Skeletal muscle satellite cell (primary cell): ENCODE measurements at regions not wholly inside any gene's neighbourhood (a gene's known extent, or its start where the extent isn't known, plus 50 kb on each side); places are given as distances from the start of the nearest gene placed in this dataset.

Source experiments
- H3K27me3 ChIP-seq: 2 replicates; pipeline ENCODE4 v1.7.0; 2013; ENCODE audit warnings: low read length; ENCODE audit not compliant: control insufficient read depth, insufficient read depth
- H3K36me3 ChIP-seq: 2 replicates; pipeline ENCODE4 v1.7.0; 2013; ENCODE audit warnings: mild to moderate bottlenecking, control low read depth, low read length; ENCODE audit not compliant: insufficient read depth
- H3K4me1 ChIP-seq: 2 replicates; pipeline ENCODE4 v1.7.0; 2013; ENCODE audit warnings: low read length; ENCODE audit not compliant: control insufficient read depth, insufficient read depth
- H3K4me2 ChIP-seq: 2 replicates; pipeline ENCODE4 v1.7.0; 2013; ENCODE audit warnings: mild to moderate bottlenecking, low read length
- H3K4me3 ChIP-seq: 2 replicates; pipeline ENCODE4 v1.7.0; 2013; ENCODE audit warnings: low read length
- H3K9ac ChIP-seq: 2 replicates; pipeline ENCODE4 v1.7.0; 2013; ENCODE audit warnings: mild to moderate bottlenecking, low read depth, low read length, moderate library complexity
- H3K9me3 ChIP-seq: replicated peaks from 2 replicates; pipeline ENCODE4 v1.7.0; 2013; ENCODE audit warnings: mild to moderate bottlenecking, control low read depth, low read length

- Histone ChIP-seq H3K9ac (no peak overlapping the region), H3K27me3 (no peaks in the 10 kb centered on the region), H3K4me2 (no peak overlapping the region), H3K4me1 (no peaks in the 10 kb centered on the region), H3K9me3 (peaks cover 5% of the 10 kb centered on the region), H3K36me3 (no peaks in the 10 kb centered on the region), H3K4me3 (no peak overlapping the region)
These were observed 555.4 kb upstream of the PITX2 start for GRCh38 chr4:111178231-111178630.

- H3K4me3 ChIP-seq = no peak overlapping the region
These were observed 564.2 kb upstream of the PITX2 start for GRCh38 chr4:111187108-111187507.

DNA sequence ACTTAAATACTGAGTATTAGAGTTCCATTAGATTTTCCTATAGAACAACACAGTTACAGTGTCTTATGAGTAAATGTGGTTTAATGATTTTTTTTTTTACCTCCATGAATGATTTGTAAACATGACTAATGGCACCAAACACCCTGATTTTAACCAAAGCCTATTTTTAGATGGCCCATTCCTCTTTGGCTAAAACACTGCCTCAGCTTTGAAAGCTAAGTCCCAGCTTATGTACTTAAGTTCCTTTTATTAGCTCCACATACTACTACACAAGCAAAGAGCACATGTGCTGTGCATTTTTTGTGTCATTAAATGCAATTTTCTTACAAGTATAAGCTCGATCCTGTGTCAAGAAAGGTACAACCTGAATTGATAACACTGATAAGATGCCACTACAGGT lies 575.6 kb upstream of the PITX2 start:
- no peaks in the 10 kb centered on the region for H3K27me3 ChIP-seq
- peaks cover 5% of the 10 kb centered on the region for H3K4me1 ChIP-seq
- H3K36me3 ChIP-seq = no peaks in the 10 kb centered on the region
- no peak overlapping the region for H3K9ac ChIP-seq
- no peak overlapping the region for H3K4me3 ChIP-seq
- no peaks in the 10 kb centered on the region for H3K9me3 ChIP-seq
- no peak overlapping the region for H3K4me2 ChIP-seq

More at GRCh38 chr4:111187108-111187507, 564.2 kb upstream of the PITX2 start:
- Histone ChIP-seq H3K4me1 (no peaks in the 10 kb centered on the region), H3K9me3 (peaks cover 5% of the 10 kb centered on the region), H3K27me3 (no peaks in the 10 kb centered on the region), H3K9ac (no peak overlapping the region), H3K4me2 (no peak overlapping the region), H3K36me3 (no peaks in the 10 kb centered on the region)

DNA sequence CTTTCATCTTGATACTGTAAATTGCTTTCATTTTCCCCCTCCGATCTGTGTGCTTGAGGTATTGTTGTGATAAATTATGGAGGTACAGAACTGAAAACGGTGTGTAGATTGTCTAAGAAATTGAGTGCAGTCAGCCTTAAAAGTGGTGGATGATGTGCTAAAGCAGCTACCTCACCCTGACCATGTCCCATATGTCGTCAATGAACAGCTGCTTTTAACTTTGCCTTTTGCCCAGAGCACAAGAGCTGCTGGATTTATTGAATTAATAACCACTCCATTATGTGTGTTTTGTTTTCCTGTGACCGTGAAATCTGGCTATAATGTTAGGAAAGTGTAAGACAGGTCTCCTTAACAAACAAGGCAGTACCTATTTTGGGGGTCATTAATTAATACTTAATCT lies 581.9 kb upstream of the PITX2 start:
- Histone ChIP-seq H3K4me2 (peak overlapping the region; percentile 66), H3K9me3 (no peaks in the 10 kb centered on the region), H3K4me1 (peaks cover 8% of the 10 kb centered on the region), H3K36me3 (no peaks in the 10 kb centered on the region), H3K9ac (no peak overlapping the region), H3K4me3 (peak overlapping the region; percentile 36), H3K27me3 (no peaks in the 10 kb centered on the region)

- Histone ChIP-seq H3K9me3 (no peaks in the 10 kb centered on the region), H3K4me3 (no peak overlapping the region), H3K9ac (no peak overlapping the region), H3K36me3 (no peaks in the 10 kb centered on the region), H3K4me2 (no peak overlapping the region), H3K4me1 (peaks cover 8% of the 10 kb centered on the region), H3K27me3 (no peaks in the 10 kb centered on the region)
These were observed 586.1 kb upstream of the PITX2 start for GRCh38 chr4:111208970-111209369.

- Histone ChIP-seq H3K4me3 (no peak overlapping the region), H3K9me3 (no peaks in the 10 kb centered on the region), H3K9ac (no peak overlapping the region), H3K36me3 (no peaks in the 10 kb centered on the region), H3K4me1 (peaks cover 11% of the 10 kb centered on the region), H3K27me3 (no peaks in the 10 kb centered on the region), H3K4me2 (no peak overlapping the region)
These were observed 586.8 kb upstream of the PITX2 start for GRCh38 chr4:111209706-111210105.

GRCh38 chr4:111210595-111210994 lies 587.7 kb upstream of the PITX2 start:
- no peak overlapping the region for H3K4me2 ChIP-seq
- H3K4me1 ChIP-seq = peaks cover 8% of the 10 kb centered on the region
- H3K36me3 ChIP-seq = no peaks in the 10 kb centered on the region
- no peak overlapping the region for H3K4me3 ChIP-seq
- no peak overlapping the region for H3K9ac ChIP-seq
- no peaks in the 10 kb centered on the region for H3K27me3 ChIP-seq
- no peaks in the 10 kb centered on the region for H3K9me3 ChIP-seq

DNA sequence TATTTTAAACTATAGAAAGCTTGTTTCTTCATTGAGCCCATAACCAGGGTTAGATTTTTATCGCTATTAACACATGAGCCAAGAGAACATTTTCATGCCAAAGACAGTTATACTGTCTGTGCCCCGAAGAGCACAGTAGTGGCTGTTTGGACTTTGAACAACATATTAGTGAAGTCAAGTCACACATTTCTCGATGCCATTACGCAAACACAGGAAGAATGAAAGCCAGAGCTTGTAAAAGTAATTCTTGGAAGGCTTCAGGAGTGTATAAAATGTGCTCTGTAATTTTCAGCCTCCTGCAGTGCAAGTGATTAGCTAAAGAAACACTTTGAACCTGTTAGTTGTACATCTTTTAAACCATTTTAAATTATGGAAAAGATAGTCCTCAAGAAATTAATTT lies 590.7 kb upstream of the PITX2 start:
- Histone ChIP-seq H3K36me3 (no peaks in the 10 kb centered on the region), H3K4me3 (no peak overlapping the region), H3K27me3 (no peaks in the 10 kb centered on the region), H3K9me3 (no peaks in the 10 kb centered on the region), H3K9ac (no peak overlapping the region), H3K4me1 (peaks cover 4% of the 10 kb centered on the region), H3K4me2 (no peak overlapping the region)

- Histone ChIP-seq H3K4me2 (no peak overlapping the region), H3K9ac (no peak overlapping the region), H3K9me3 (no peaks in the 10 kb centered on the region), H3K36me3 (no peaks in the 10 kb centered on the region), H3K27me3 (no peaks in the 10 kb centered on the region), H3K4me1 (peaks cover 4% of the 10 kb centered on the region), H3K4me3 (no peak overlapping the region)
These were observed 591.5 kb upstream of the PITX2 start for GRCh38 chr4:111214371-111214770.

GRCh38 chr4:111215755-111216154 lies 592.9 kb upstream of the PITX2 start:
- Histone ChIP-seq H3K4me2 (no peak overlapping the region), H3K4me3 (no peak overlapping the region)

GRCh38 chr4:111216791-111217190 lies 593.9 kb upstream of the PITX2 start:
- Histone ChIP-seq H3K9me3 (no peaks in the 10 kb centered on the region), H3K4me2 (no peak overlapping the region), H3K9ac (no peak overlapping the region), H3K27me3 (no peaks in the 10 kb centered on the region), H3K4me3 (no peak overlapping the region), H3K4me1 (peaks cover 4% of the 10 kb centered on the region), H3K36me3 (no peaks in the 10 kb centered on the region)

More at GRCh38 chr4:111215755-111216154, 592.9 kb upstream of the PITX2 start:
- peaks cover 4% of the 10 kb centered on the region for H3K4me1 ChIP-seq
- no peaks in the 10 kb centered on the region for H3K9me3 ChIP-seq
- no peaks in the 10 kb centered on the region for H3K27me3 ChIP-seq
- H3K9ac ChIP-seq = no peak overlapping the region
- no peaks in the 10 kb centered on the region for H3K36me3 ChIP-seq

GRCh38 chr4:111221371-111221770 lies 598.5 kb upstream of the PITX2 start:
- Histone ChIP-seq H3K9ac (no peak overlapping the region), H3K4me2 (no peak overlapping the region), H3K36me3 (no peaks in the 10 kb centered on the region), H3K27me3 (no peaks in the 10 kb centered on the region), H3K4me3 (no peak overlapping the region), H3K9me3 (no peaks in the 10 kb centered on the region), H3K4me1 (peaks cover 3% of the 10 kb centered on the region)
